Nucleus accumbens (tissue), 56 donors: ENCODE measurements at regions not wholly inside any gene's neighbourhood (a gene's known extent, or its start where the extent isn't known, plus 50 kb on each side); places are given as distances from the start of the nearest gene placed in this dataset.
"Not testable (repeated sequence)": the region's sequence is repeated elsewhere in the genome, so short reads cannot be mapped to it uniquely, and the experiment has no call there.

Source experiments
- DNase-seq, 56 donors: peaks; one replicate each; lab custom pipeline; 2025; lab: John Stamatoyannopoulos, UW

GRCh38 chr2:150122156-150122555 is 365.3 kb downstream of the RND3 start:
- DNase-seq = no peak

GRCh38 chr2:150120326-150120955 is 367.0 kb downstream of the RND3 start:
- DNase-seq = no peak

GRCh38 chr2:150119819-150120218 is 367.6 kb downstream of the RND3 start:
- no peak for DNase-seq

GRCh38 chr2:150114089-150114488 is 373.4 kb downstream of the RND3 start:
- not testable (repeated sequence) for DNase-seq

GRCh38 chr2:150110548-150110947 is 376.9 kb downstream of the RND3 start:
- no peak for DNase-seq

GRCh38 chr2:150109912-150110311 is 377.6 kb downstream of the RND3 start:
- DNase-seq = no peak

GRCh38 chr2:150109028-150109427 is 378.4 kb downstream of the RND3 start:
- DNase-seq = no peak

GRCh38 chr2:150107816-150108215 is 379.7 kb downstream of the RND3 start:
- DNase-seq = no peak

- no peak for DNase-seq
These were observed 380.3 kb downstream of the RND3 start for GRCh38 chr2:150107170-150107569.

- no peak for DNase-seq
These were observed 385.5 kb downstream of the RND3 start for GRCh38 chr2:150101947-150102346.

- DNase-seq = no peak
These were observed 386.6 kb downstream of the RND3 start for GRCh38 chr2:150100834-150101233.

- peak in 20 of 56 donors; percentile 4 to 63 (median 13) for DNase-seq
These were observed 387.1 kb downstream of the RND3 start for GRCh38 chr2:150100336-150100735.

GRCh38 chr2:150099805-150100204 is 387.7 kb downstream of the RND3 start:
- DNase-seq = no peak

- DNase-seq = no peak
These were observed 389.5 kb downstream of the RND3 start for GRCh38 chr2:150097901-150098531.

GRCh38 chr2:150097402-150097801 is 390.1 kb downstream of the RND3 start:
- DNase-seq = no peak

- DNase-seq = no peak
These were observed 391.9 kb downstream of the RND3 start for GRCh38 chr2:150095361-150096095.

- no peak for DNase-seq
These were observed 395.6 kb downstream of the RND3 start for GRCh38 chr2:150091846-150092245.

- no peak for DNase-seq
These were observed 397.4 kb downstream of the RND3 start for GRCh38 chr2:150090031-150090430.

- DNase-seq = no peak
These were observed 398.9 kb downstream of the RND3 start for GRCh38 chr2:150088538-150088937.

GRCh38 chr2:150085478-150085877 is 402.0 kb downstream of the RND3 start:
- no peak for DNase-seq

GRCh38 chr2:150081775-150082481 is 405.5 kb downstream of the RND3 start:
- DNase-seq = no peak
